ENCODE measurements at regions not wholly inside any gene's neighbourhood (a gene's known extent, or its start where the extent isn't known, plus 50 kb on each side); places are given as distances from the start of the nearest gene placed in this dataset.

DNA sequence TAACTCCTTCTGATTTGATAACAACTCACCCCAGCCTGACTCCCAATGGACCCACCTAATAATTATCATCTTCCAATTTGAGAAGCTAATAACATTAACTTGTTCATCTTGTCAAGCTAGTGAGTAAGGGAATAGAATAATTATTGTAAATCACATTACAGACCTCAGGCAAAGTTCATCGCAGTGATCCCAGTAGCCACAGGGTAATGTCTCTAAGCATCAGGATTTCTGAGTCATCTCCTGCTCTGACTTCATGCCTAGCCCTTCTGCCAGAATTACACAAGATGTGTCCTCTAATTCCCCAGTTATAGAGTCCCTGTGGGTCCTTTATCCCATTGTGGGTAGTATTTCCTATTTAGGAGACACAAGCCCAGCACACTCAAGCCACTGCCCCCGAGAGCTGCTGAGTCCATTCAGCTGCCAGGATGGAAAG, 365.7 kb downstream of the DEPDC1B start:
- TF ChIP-seq TAF1 (IDR thresholded peaks at IDR 0.05; ENCODE audit: borderline replicate concordance, insufficient read depth, low read length) = no peak
- no peak for TF ChIP-seq SIN3A (IDR thresholded peaks at IDR 0.05; ENCODE audit: borderline replicate concordance, insufficient read depth, low read length)
- TF ChIP-seq POLR2AphosphoS5 (IDR thresholded peaks at IDR 0.05; ENCODE audit: low read depth, low read length) = no peak
- TF ChIP-seq, protein P1, sequence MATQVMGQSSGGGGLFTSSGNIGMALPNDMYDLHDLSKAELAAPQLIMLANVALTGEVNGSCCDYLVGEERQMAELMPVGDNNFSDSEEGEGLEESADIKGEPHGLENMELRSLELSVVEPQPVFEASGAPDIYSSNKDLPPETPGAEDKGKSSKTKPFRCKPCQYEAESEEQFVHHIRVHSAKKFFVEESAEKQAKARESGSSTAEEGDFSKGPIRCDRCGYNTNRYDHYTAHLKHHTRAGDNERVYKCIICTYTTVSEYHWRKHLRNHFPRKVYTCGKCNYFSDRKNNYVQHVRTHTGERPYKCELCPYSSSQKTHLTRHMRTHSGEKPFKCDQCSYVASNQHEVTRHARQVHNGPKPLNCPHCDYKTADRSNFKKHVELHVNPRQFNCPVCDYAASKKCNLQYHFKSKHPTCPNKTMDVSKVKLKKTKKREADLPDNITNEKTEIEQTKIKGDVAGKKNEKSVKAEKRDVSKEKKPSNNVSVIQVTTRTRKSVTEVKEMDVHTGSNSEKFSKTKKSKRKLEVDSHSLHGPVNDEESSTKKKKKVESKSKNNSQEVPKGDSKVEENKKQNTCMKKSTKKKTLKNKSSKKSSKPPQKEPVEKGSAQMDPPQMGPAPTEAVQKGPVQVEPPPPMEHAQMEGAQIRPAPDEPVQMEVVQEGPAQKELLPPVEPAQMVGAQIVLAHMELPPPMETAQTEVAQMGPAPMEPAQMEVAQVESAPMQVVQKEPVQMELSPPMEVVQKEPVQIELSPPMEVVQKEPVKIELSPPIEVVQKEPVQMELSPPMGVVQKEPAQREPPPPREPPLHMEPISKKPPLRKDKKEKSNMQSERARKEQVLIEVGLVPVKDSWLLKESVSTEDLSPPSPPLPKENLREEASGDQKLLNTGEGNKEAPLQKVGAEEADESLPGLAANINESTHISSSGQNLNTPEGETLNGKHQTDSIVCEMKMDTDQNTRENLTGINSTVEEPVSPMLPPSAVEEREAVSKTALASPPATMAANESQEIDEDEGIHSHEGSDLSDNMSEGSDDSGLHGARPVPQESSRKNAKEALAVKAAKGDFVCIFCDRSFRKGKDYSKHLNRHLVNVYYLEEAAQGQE (IDR thresholded peaks at IDR 0.05; ENCODE audit: insufficient read depth in 1 of 2, low read depth in 2 of 2, low read length in 2 of 2) = no peak
